PC-9 (cell line): ENCODE measurements at regions not wholly inside any gene's neighbourhood (a gene's known extent, or its start where the extent isn't known, plus 50 kb on each side); places are given as distances from the start of the nearest gene placed in this dataset.

Experiments
- BruUV-seq: library from RNA; stranded (reverse); fragments of 400-500 nt; replicated peaks from 2 replicates; lab custom pipeline; 2021; lab: Mats Ljungman, UMichigan
- CTCF ChIA-PET: fragments of 300-600 bp; sonication (Branson Sonifier 250); formaldehyde crosslinking; loops from one replicate; lab custom pipeline; 2022; ENCODE audit warnings: antibody characterized with exemption; lab: Charles Lee
- POLR2A ChIA-PET: fragments of 300-600 bp; sonication (Branson Sonifier 250); formaldehyde crosslinking; loops from one replicate; lab custom pipeline; 2022; ENCODE audit warnings: antibody characterized with exemption; ENCODE audit not compliant: unreplicated experiment; lab: Charles Lee
- DNase-seq, 2 experiments: peaks; one replicate each; pipeline versions ENCODE4 v3.0.0 to v3.0.0-alpha.2; 2015 to 2022; ENCODE audit warnings: mixed read lengths in 1 of 2
- H2AFZ ChIP-seq: fragments of 200-600 bp; sonication (generic); 2 replicates; pipeline ENCODE4 v1.8.1; 2017; ENCODE audit warnings: antibody characterized with exemption
- H3F3A ChIP-seq: fragments of 200-600 bp; sonication (generic); 2 replicates; pipeline ENCODE4 v1.8.1; 2017; ENCODE audit warnings: antibody characterized with exemption, mild to moderate bottlenecking, low read depth; ENCODE audit not compliant: insufficient read depth
- H3K27ac ChIP-seq: fragments of 200-600 bp; sonication (generic); 2 replicates; pipeline ENCODE4 v1.6.1; 2016; ENCODE audit warnings: mixed run types
- H3K27me3 ChIP-seq: fragments of 200-600 bp; sonication (generic); 2 replicates; pipeline ENCODE4 v1.6.1; 2016; ENCODE audit warnings: low read depth, mixed run types; ENCODE audit not compliant: insufficient read depth
- H3K36me3 ChIP-seq: fragments of 200-600 bp; sonication (generic); 2 replicates; pipeline ENCODE4 v1.6.1; 2016; ENCODE audit warnings: low read depth, mixed run types
- H3K4me1 ChIP-seq: fragments of 200-600 bp; sonication (generic); replicated peaks from 2 replicates; pipeline ENCODE4 v1.6.1; 2016; ENCODE audit warnings: mixed run types; ENCODE audit not compliant: insufficient read depth
- H3K4me2 ChIP-seq: fragments of 200-600 bp; sonication (generic); 2 replicates; pipeline ENCODE4 v1.6.1; 2017; ENCODE audit warnings: mixed run types
- H3K4me3 ChIP-seq: fragments of 200-600 bp; sonication (generic); 2 replicates; pipeline ENCODE4 v1.6.1; 2016; ENCODE audit warnings: mixed run types
- H3K79me2 ChIP-seq: fragments of 200-600 bp; sonication (generic); 2 replicates; pipeline ENCODE4 v1.6.1; 2017; ENCODE audit warnings: low read depth, mixed run types
- H3K9me2 ChIP-seq: fragments of 200-600 bp; sonication (generic); 2 replicates; pipeline ENCODE4 v1.8.1; 2017; ENCODE audit warnings: mild to moderate bottlenecking; ENCODE audit not compliant: insufficient read depth
- H3K9me3 ChIP-seq: fragments of 200-600 bp; sonication (generic); 2 replicates; pipeline ENCODE4 v1.8.1; 2016; ENCODE audit warnings: low read depth; ENCODE audit not compliant: insufficient read depth
- H4K20me1 ChIP-seq: fragments of 200-600 bp; sonication (generic); 2 replicates; pipeline ENCODE4 v1.8.1; 2017; ENCODE audit not compliant: insufficient read depth
- CTCF ChIP-seq: fragments of 200-600 bp; sonication (generic); conservative IDR thresholded peaks from 2 replicates; pipeline ENCODE4 v1.6.1; 2017; ENCODE audit warnings: mixed run types, antibody characterized with exemption, mild to moderate bottlenecking, moderate library complexity
- EZH2 ChIP-seq: fragments of 200-600 bp; sonication (generic); IDR thresholded peaks from 2 replicates; pipeline ENCODE4 v1.8.0; 2017; ENCODE audit warnings: antibody characterized with exemption, low read depth
- intact Hi-C: fragments of 100-400 bp; cut with micrococcal nuclease; formaldehyde crosslinking; loops from one replicate; pipeline ENCODE4 v1.10.0; 2022; ENCODE audit not compliant: unreplicated experiment

- Histone ChIP-seq H3K4me1 (no peaks in the 10 kb centered on the region), H3K9me3 (no peaks in the 10 kb centered on the region), H4K20me1 (no peaks in the 10 kb centered on the region), H3K27me3 (peaks cover 18% of the 10 kb centered on the region; the same call in 1 of the 2 replicates), H3K4me2 (no peak overlapping the region), H3K79me2 (no peaks in the 10 kb centered on the region), H3F3A (no peaks in the 10 kb centered on the region), H2AFZ (no peak overlapping the region), H3K27ac (no peak overlapping the region), H3K4me3 (no peak overlapping the region), H3K36me3 (no peaks in the 10 kb centered on the region), H3K9me2 (no peaks in the 10 kb centered on the region)
- ChIA-PET POLR2A (no interaction called here), CTCF (no interaction called here)
- intact Hi-C loops: no loop called here
- DNase-seq: no peak
- TF ChIP-seq EZH2 (no peak), CTCF (no peak)
- no TSS peak for BruUV-seq
These were observed 411.8 kb upstream of the ASIC2 start for GRCh38 chr17:33704856-33705255.

GRCh38 chr17:33709881-33710280, 416.8 kb upstream of the ASIC2 start:
- Histone ChIP-seq H2AFZ (no peak overlapping the region), H4K20me1 (no peaks in the 10 kb centered on the region), H3K79me2 (no peaks in the 10 kb centered on the region), H3K4me1 (no peaks in the 10 kb centered on the region), H3K9me3 (no peaks in the 10 kb centered on the region), H3F3A (no peaks in the 10 kb centered on the region), H3K9me2 (no peaks in the 10 kb centered on the region), H3K4me2 (no peak overlapping the region), H3K27me3 (peaks cover 14% of the 10 kb centered on the region; the same call in 1 of the 2 replicates), H3K4me3 (no peak overlapping the region), H3K27ac (no peak overlapping the region), H3K36me3 (no peaks in the 10 kb centered on the region)
- POLR2A ChIA-PET: no interaction called here
- no TSS peak for BruUV-seq
- no peak for TF ChIP-seq EZH2
- no peak for TF ChIP-seq CTCF
- no peak for DNase-seq
- CTCF ChIA-PET: no interaction called here
- intact Hi-C loops: no loop called here

- no peak overlapping the region for H3K4me2 ChIP-seq
- intact Hi-C loops: no loop called here
- no peaks in the 10 kb centered on the region for H3K9me2 ChIP-seq
- no peaks in the 10 kb centered on the region for H3K9me3 ChIP-seq
- H3K4me1 ChIP-seq: no peaks in the 10 kb centered on the region
- H3K27ac ChIP-seq: no peak overlapping the region
- ChIA-PET CTCF (no interaction called here), POLR2A (no interaction called here)
- DNase-seq: no peak
- H4K20me1 ChIP-seq: no peaks in the 10 kb centered on the region
- TF ChIP-seq CTCF (no peak), EZH2 (no peak)
- no peaks in the 10 kb centered on the region for H3F3A ChIP-seq
- H3K36me3 ChIP-seq: no peaks in the 10 kb centered on the region
- H3K79me2 ChIP-seq: no peaks in the 10 kb centered on the region
- H3K4me3 ChIP-seq: no peak overlapping the region
- H3K27me3 ChIP-seq: peaks cover 14% of the 10 kb centered on the region; the same call in 1 of the 2 replicates
- no TSS peak for BruUV-seq
- no peak overlapping the region for H2AFZ ChIP-seq
These were observed 419.0 kb upstream of the ASIC2 start for GRCh38 chr17:33712120-33712519.
